Ovary (tissue), 3 donors: ENCODE measurements at regions not wholly inside any gene's neighbourhood (a gene's known extent, or its start where the extent isn't known, plus 50 kb on each side); places are given as distances from the start of the nearest gene placed in this dataset.

Experiments used
- EP300 ChIP-seq: sonication (generic); formaldehyde crosslinking; IDR thresholded peaks from one replicate; pipeline ENCODE4 v1.6.1; 2017; ENCODE audit warnings: antibody characterized with exemption
- TF ChIP-seq, protein P1 (sequence below), 3 donors: fragments of 450-650 bp in 2 of 3; fragments of 200-600 bp in 1 of 3; IDR thresholded peaks; one replicate each; pipeline versions ENCODE4 v1.5.1 to v1.8.0; 2016 to 2022; ENCODE audit warnings: antibody characterized with exemption in 3 of 3, mild to moderate bottlenecking in 1 of 3
- donor health status: DM: no; HTN: no; CAD: no.

DNA sequence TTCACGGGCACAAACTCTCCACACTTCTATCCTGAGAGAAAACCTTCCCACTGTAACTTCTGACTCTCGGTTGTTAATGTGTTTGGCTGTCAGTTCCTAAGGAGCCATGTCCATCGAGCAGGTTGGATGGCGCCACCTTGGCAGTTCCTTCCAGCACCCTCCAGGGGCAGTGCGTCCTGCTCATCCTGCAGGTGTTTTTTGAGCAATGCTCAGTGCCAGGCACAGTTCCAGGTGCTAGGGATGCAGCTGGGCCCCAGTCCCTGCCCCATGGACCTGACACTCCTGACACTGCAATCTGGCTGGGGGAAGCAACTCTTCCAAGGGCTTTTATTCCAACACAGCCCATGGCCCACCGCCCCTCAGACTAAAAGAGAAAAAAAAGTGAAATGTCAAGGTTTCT lies 376.4 kb downstream of the PREX1 start:
- TF ChIP-seq, protein P1, sequence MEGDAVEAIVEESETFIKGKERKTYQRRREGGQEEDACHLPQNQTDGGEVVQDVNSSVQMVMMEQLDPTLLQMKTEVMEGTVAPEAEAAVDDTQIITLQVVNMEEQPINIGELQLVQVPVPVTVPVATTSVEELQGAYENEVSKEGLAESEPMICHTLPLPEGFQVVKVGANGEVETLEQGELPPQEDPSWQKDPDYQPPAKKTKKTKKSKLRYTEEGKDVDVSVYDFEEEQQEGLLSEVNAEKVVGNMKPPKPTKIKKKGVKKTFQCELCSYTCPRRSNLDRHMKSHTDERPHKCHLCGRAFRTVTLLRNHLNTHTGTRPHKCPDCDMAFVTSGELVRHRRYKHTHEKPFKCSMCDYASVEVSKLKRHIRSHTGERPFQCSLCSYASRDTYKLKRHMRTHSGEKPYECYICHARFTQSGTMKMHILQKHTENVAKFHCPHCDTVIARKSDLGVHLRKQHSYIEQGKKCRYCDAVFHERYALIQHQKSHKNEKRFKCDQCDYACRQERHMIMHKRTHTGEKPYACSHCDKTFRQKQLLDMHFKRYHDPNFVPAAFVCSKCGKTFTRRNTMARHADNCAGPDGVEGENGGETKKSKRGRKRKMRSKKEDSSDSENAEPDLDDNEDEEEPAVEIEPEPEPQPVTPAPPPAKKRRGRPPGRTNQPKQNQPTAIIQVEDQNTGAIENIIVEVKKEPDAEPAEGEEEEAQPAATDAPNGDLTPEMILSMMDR (IDR thresholded peaks at IDR 0.05): no peak
- no peak for TF ChIP-seq EP300
